Cerebellar cortex (tissue), 1 donor: ENCODE measurements at regions not wholly inside any gene's neighbourhood (a gene's known extent, or its start where the extent isn't known, plus 50 kb on each side); places are given as distances from the start of the nearest gene placed in this dataset.

Experiments
- DNase-seq: peaks from one replicate; pipeline ENCODE4 v3.0.0-alpha.2; 2015; ENCODE audit warnings: low spot score

DNA sequence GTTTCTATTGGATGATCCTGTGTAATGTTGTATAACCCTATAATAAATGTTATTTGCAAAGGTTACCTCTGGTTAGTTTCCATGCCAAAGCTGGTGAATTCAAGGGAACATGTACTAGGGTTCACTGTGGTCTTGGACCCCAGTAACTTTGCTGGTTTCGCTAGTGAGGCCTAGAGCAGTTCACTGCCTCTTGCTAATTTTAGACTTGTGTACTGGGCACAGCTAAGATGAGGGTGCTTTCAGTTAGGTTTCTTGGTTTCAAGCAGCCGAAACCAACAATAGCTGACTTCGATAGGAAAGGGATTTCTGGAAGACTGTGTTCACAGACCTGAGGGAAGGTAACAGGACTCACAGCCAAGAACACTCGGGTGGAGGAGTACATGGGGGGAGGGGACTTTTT lies 215.5 kb upstream of the BCOR start:
- no peak for DNase-seq

DNA sequence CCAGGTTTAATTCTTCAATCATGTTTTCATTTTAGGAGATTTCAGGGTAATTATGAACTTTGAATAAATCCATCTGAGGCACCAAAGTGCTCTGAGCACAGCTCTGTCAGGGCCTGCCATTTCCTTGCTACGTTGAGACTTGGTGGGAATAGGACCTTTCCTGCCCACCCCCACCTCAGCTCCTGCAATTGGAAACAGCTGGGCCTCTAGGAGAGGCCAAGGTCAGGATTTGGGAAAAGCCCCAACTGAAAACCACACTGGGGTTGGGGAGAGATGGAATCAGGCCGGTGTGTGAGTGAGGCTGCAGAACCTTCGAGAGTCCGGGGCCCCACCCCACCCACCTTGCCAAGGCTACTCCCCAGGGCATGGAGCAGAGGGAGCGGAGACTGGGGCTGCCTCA lies 212.7 kb upstream of the BCOR start:
- no peak for DNase-seq

DNA sequence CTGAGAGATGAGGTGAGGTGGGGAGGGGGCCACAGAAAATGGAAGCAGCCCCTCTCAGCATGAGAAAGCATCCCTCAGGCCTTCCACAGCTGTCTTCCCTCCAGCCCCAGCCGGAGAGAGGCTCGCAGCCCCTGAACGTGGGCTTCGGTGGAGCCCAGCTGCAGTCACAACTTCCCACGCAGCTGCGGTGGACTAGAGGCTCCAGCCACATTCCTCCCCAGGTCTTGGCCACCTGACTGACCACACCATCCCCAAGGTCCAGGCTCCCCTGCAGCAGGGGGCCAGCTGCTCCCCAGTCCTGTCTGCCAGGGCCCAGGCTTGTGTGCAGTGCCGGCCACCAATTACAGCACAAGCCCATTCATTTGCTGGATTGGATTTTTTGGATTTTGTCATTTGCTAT lies 212.3 kb upstream of the BCOR start:
- DNase-seq: no peak

DNA sequence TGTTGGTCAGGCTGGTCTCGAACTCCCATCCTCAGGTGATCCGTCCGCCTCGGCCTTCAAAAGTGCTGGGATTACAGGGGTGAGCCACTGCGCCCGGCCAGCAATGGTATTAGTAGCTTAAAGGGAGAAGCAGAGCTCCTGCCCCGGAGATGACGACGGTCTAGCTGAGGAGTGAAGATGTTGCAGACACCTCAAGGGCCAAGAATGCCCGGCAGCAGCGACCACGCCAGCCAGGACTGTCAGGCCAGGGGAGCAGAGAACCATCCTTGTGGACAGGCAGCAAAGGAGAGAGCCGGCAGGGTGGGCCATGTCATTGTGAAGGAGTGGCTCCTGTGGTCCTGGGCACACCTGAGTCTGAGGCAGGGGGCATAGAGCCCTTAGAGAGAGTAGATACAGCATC lies 210.1 kb upstream of the BCOR start:
- DNase-seq: no peak

DNA sequence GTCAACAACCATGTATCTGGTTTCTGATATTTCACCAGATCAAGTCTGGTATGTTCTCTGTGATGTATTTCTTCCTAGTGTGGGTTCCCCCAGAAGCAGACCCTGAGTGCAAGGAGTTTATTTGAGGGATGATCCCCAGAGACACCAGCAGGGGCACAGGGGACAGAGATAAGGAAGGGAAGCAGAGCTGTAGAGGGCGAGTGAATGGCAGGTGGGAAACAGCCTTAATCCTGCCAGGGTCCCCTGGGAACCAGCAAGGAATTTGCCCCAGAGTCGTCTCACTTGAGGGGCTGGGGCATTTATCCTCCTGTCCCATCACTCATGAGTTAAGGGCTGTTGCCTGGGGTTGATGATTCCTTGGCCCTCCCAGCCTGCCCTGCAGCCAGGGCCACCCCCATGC lies 206.4 kb upstream of the BCOR start:
- no peak for DNase-seq

DNA sequence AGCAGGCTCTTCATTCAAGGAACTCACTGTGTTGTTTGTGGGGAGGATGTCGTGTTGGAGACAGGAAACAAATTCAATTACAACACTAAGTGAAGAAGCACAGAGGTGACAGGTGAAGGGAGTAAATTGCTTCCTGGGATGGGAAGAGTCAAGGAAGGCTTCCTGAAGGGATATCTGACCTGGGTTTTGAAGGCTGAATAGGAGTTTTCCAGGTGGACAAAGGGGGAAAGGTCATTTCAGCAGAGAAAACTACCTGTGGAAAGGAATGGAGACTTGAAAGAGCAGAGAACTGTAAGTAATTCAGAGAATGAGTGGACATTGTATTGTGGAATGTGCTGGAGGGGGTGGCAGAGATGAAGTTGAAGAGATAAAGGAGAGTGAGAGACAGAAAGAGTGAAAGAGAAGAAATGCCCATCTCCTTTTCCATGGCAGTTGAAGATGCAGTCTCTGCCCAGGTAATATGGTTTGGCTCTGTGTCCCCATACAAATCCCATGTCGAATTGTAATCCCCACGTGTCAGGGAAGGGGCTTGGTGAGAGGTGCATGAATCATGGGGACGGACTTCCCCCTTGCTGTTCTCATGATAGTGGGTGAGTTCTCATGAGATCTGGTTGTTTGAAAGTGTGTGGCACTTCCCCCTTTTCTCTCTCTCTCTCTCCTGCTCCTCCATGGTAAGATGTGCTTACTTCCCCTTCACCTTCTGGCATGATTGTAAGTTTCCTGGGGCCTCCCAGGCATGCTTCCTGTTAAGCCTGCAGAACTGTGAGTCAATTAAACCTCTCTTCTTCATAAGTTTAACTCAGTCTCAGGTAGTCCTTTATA lies 205.7 kb upstream of the BCOR start:
- DNase-seq: no peak

DNA sequence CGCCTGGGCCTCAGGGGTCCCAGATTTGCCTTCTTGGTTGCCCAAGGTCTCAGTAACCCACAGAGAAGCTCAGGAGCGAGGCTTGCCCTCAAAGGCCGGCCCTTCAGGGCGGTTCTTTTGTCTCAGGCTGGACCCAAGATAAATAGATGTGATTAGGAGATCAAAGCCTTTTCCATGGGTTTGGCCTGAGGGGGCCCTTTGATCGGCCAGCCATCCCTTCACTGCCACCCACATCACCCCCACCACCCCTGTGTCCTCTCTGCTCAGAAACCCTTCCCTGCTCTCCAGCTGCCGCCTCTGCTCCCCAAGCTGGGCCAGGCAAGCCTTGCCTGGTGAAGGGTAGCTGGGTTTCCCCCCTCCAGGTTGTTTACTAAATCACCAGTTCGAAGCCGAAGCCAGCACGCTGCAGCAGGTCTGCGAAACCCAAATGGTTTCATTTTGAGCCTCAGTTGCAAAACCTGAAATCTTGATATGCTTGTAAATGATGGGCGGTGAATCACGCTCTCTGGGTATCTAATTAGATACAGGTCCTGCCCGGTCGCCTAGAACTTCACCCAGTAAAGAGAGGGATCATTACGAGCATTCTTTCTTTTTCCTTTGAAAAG lies 202.6 kb upstream of the BCOR start:
- DNase-seq: no peak

DNA sequence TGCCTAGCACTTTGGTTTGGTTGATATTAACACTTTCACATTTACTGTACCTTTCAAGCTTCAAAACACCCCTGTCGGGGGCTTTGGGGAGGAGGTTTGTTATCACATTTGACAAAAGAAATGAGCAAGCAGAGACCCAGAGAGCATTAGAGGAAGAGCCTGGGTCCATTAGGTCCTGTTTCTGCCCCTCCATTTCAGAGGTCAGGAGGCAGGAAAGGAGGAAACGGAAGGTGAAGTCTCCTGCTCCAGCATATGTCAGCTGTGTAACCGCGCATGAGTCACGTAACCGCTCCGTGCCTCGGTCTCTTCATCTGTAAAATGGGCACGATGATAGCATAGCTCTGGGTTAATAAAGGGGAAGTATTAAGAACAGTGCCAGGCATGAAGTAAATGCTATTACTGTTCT lies 201.9 kb upstream of the BCOR start:
- DNase-seq: no peak

DNA sequence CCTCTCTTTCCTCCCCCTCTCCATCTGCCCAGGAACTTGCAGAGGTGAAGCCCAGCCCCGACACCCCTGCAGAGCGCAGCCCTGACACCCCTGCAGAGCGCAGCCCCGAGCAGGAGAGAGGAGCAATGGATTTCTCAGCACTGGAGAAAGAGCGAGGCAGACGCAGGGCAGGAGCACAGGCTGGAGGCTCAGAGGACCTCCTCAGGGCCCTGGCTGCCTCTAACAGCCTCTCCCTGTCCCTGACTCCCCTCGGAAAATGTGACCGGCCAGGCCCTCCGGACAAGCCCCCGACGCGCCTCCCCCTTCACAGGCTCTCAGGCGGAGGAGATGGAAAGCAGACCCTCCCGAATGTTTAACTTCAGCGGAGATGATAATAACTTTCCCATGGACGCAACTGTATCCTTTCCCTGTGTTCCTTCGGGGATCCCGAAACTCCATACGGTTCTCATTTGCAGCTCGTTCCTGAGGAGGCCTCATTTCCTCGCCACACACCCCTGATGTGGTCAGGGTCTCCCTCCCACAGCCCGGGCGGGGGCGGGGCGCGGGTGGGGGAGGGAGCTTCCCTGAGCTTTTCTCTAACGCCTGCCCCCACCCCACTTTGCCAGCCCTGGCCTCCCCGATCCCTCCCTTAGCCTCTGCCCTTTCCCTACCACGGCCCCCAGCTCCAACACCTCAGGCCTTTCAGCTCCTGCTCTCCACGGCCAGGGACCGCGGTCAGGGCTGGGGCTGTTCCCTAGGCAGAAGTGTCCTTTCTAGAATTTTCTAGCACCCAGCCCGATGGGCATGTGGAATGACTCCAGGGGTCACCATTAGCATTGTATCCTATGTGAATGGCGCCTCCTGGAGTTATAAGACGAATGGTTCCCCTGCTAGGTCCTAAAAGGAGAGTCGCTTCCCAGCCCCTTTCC lies 201.1 kb upstream of the BCOR start:
- DNase-seq: peak; percentile 8

DNA sequence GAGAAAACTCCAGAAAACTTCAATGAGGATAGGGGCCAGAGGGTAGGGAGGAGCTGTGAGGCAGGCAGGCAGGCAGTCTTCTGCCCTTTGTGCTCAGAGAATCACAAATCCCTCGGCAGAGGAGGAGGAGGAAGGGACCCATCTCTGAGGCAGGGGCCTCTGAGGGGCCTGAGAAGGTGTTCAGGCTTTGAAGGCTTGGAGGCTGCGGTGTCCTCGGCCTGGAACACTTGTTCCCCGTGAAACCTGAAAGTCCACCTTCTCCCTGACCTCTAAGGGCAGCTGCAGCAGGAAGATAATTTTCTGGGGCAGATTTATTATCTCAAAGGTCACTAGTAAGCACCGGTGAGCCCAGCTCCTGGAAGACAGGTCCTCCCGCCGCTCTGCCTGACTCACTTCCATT lies 200.3 kb upstream of the BCOR start:
- no peak for DNase-seq

DNA sequence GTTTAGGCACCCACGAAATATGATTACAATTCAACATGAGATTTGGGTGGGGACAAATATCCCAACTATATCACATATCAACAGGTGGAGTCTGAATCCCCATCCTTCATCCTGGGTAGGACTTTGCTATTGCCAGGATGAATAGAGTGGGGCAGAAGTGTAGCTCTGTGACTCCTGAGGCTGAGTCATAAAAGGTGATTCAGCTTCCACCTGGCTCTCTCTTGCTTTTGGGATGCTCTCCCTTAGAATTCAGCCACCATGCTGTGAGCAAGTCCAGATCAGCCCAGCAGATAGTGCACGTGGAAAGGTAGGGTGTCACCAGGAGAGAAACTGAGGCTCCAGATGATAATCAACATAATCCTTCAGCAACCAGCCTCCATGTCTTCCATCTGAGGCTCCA lies 193.8 kb upstream of the BCOR start:
- no peak for DNase-seq

DNA sequence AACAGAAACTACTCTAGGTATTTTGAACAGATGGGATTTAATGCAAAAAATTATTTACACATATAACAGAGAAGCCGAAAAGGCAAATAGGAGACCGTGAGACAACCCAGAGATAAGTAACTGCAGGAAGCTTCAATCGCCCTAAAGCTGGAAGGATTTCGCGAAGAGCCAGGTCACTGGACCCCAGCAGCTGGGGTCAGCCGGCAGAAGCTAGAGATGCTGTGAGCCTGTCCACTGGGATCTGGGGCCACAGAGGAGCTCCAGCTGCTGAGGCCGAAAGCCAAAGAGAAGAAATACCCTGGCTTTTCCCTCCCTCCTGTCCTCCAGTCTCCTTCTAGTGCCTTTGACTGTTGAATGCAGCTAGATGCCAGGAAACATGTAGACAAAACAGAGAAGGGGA lies 192.8 kb upstream of the BCOR start:
- no peak for DNase-seq

DNA sequence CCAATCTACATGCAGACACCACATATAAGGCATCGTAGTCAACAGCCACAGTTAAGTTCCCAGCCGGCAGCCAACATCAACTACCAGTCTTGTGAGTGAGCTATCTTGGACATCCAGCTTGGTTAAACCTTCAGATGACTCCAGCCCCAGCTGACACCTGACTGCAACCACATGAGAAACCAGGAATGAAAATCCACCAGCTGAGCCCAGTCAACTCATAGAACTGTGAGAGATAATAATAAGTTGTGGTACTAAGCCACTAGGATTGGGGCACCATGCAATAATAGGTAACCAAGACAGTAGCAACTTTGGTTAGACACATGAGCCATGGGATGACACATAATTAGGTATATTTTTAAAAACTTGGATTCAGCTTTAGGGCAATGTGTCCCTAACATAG lies 188.1 kb upstream of the BCOR start:
- DNase-seq: no peak

DNA sequence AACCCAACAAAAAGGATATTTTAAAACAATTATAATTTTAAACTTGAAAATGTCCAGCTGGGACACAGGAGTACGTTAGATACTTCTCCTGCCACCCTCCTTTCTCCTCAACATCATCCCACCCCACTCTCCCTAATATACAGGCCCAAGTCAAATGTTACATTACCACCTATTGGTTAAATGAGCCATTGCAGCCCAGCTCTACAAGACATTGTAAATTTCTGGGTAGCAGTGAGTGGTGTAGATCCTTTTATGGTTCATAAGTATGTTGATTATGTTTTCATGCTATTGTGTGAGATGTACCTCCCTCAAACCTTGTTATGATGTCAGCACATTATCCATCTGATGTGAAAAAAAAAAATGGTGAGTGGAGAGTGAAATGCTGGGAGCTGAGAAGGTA lies 187.1 kb upstream of the BCOR start:
- DNase-seq: no peak

DNA sequence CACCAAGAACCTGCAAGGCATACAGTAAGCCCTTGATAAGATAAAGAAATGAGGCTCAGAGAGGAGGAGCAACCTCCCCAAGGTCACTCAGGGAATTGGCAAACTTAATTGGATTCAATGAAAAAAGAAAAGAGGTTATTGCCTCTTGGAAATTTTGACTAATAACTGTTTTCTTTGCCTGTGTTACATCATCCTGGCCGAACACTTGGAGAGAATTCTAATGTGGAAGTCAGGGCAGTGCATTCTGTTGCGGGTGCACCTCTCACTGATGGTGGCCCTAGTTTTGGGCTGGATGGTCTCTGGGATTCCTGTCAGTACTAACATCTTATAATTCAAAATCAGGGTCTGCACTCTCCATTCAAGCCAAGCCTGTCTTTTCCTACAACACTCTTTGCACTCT lies 186.2 kb upstream of the BCOR start:
- no peak for DNase-seq

DNA sequence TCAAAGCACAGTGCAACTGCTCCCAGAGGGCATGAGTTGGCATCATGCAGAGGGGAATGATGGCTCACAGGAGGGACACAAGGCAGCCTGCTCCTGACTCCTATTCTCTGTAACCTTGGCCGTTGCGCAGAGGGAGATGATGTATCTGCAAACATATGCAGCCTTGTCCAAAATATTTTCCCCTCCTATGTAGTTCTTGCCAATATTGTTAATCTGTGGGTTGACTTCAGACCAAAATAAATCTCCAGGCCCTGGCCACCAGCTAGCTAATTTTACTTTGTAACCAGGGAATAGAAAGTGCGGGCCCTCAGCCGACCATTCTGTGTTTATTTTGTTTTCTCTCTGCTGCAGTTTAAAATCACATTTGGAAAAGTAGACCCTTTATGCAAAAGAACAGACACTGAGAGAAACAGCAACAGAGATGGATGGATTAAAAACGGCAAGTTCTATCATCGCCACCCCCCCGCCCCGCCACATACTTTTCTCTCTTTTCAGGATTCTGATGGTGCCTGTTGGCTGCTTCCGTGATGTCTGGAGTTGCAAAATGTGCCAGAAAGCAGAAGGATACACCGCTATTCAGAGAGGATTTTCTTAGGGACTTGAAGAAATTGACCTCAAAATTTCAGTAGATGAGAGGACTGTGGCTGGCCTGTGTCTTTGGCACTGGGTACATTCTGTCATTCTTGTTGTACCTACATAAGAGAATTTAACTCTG lies 185.3 kb upstream of the BCOR start:
- DNase-seq: no peak

DNA sequence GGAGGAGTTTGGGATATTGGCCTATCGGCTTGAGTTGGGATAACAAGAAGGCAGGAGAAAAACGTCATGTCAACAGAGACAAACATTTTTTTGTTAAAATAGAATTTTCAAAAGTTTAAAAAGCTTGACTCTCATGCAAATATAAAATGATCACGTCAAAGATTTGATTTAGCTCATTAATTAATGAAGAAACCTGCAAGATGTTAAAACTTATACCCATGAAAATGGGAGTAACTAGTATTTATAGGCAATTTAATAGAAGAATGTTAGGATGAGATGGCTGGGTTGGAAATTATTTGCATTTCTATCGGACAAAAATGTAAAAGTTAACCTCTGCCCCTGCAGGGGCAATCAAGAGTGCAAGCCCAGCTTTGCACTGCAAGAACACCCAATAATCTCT lies 184.6 kb upstream of the BCOR start:
- no peak for DNase-seq

DNA sequence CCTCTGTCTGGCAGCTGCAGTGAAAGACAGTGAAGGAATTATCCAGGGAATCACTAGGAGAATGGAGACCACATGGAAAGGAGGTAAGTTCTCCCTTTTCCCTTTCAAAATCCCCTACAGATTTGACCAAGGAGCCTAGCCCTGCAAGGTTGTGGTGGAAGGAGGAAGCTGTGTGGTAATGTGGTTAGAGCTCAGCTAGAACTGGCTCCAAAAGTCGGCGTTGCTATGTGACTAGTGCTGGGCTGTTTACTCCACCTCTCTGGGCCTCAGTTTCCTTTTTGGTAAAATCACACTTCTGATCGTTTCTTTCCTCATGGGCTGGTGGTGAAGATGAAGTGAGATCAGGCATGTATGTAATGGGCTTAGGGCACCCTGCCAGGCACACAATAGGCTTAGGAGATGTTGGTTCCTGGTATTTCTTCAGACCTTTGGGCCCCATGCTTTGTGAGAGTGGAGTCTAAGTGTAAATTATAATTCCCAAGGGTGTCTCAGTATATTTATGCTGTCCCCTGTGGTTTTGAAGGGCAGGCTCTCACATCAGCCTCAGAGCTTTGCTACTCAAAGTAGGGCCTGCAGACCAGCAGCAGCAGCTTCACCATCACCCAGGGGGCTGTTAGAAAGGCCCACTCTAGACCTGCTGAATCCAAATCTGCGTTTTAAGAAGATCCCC lies 183.7 kb upstream of the BCOR start:
- no peak for DNase-seq

DNA sequence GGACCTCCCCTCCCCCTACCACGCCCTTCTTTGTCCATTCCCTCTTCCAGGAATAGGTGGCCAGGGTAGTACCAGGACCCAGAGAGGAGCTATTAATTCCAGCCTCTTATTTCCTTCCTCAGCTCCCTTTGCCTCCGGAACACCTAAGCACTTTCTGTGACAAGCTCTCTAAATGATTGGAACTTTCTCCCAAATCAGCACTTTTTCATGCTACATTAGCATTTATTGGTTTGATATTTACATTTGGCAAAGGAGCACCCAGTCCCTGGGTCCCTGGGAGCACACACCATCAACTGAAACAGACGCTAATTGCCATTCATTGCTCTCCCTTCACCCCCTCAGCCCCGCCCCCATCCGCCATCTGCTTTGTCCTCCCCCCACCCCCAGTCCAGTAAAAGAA lies 182.0 kb upstream of the BCOR start:
- no peak for DNase-seq

DNA sequence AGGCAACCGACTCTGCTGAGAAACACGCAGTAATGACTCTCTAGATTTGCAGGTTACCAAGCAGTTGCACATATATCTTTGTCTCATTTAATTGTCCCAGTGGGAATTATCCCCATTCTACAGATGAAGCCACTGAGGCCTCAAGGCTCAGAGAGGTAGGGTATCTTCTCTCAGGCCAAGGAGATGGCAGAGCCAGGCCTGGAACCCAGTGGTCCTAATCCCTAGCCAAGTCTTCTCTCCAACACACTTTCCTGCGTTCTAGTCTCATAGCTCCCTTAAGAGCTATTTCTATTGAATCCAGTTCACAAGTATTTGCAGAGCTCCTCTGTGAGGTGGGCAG lies 181.3 kb upstream of the BCOR start:
- no peak for DNase-seq

DNA sequence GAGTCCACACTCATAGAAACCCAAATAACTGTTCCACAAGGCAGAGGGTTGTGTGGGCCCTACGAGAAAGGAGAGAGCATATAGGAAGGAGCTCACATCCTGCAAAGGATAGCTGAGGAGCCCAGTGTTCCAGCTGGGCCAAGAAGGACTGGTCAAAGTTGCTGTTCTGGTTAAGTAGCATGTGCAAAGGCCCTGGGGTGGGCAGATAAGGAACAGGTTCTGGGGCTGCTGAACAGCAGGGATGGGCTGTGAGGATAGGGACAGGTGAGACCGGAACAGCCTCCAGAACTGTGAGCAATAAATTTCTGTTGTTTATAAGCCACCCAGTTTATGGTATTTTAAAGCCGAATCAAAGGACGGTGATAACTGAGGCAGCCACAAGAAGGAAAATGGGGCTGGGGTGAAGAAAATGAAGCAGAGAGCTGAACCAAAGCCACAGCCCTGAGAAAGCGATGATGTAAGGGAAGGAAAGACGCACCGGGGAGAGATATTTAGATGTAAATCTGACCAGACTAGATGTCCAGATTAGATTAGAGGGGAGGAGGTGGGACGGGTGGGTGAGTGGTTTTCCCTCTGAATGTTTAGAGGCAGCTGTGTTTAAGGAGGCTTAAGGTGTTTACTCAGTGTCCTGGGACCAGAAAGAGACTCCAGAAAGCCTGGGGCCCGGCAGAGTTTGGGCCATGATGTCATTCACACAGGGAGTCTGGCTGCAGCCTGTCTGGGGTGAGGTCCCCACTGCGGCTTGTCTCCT lies 180.8 kb upstream of the BCOR start:
- no peak for DNase-seq
